GM18517 (cell line): ENCODE measurements at regions not wholly inside any gene's neighbourhood (a gene's known extent, or its start where the extent isn't known, plus 50 kb on each side); places are given as distances from the start of the nearest gene placed in this dataset.

Experiments
- ATAC-seq: cut with Tn5 transposase; IDR thresholded peaks from one replicate; pipeline ENCODE4 v1.9.1; 2021; ENCODE audit warnings: mild to moderate bottlenecking, moderate library complexity; ENCODE audit not compliant: unreplicated experiment

DNA sequence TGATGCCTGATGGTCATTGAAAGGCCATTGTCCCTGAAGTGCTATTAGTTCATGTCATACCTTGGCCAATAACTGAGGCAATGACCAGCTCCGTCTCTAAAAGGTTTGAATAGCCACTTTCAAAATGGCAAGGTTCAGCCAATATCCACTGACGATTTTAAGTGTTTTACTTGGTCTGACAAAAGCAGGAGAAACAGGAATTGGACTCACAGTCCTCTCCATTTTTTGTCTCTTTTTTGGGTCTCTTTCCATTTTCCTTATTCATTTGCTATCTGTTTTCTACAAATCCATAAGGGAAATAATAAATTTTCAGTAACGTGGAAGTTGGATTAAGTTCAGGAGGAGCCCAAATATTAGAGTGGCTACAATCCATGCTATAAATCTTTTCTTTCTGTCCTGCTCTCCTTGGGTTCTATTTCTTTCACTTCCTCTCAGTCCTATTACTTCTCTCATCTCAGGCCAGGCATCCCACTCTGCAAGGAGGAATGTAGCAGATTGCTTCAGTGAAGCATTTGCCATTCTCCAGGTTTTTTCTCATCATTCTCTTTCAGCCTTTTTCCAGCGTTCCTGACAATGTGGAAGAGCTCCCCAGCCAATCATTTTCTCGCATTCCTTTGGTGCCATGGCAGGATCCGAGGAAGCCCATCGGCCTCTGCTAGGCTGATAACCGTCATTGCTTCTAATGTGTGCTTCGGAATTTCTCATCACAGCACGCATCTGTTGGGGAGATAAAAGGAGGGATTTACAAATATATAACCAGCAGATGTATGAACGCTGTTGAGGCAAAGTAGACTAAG is 414.5 kb downstream of the ADGRL2 start:
- ATAC-seq: no peak

DNA sequence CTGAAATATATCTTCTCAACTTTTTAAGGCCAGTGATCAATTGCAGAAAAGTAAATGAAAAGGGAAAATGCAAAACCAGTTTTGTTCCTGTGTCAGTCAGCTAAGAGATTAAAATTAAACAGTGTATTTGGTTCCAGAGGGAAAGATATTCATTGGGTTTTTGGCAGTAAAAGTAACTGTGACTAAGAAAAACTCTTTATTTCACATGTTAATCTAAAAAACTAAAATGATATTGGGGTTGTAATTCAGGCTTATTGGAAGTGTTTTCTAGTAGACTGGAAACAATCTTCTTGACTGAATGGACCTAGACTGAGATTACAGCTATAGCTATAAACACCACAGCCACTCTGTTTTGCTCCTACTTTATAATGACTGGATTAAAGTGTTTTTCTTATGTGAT is 413.9 kb downstream of the ADGRL2 start:
- no peak for ATAC-seq

DNA sequence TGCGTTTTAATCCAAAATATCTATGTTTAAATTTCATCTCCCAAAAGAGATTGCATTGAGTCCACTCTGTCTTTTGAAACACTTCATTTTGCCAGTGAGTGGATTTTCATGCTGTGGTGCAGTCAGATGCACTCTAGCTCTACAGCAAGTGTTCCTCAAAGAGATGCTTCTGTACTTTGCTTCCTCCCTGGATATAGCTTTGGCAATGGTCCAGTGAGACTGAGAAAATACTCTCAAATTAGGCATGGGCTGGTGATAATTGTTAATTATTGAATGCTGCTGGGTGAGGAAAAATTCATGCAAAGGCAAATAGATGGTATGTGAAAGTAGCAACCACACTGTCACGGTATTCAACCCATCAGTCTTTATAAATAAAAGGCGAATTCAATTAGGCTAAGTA is 396.9 kb downstream of the ADGRL2 start:
- no peak for ATAC-seq

DNA sequence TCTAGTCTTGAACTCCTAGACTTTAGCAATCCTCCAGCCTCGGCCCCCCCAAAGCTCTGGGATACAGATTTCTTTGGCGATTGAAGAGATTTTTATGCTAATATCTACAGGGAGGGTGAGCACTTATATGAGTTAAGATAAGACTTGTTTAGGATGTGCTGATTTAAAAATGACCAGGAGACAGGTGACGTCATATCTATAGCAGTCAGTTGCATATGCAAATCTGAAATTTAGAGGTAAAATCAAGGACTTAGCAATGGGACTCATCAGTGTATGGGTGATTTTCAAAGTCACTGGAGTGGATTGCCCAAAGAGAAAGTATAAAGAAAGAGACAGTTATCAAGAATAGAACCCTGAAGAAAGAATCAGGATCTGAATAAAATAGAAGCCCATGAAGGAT is 394.5 kb downstream of the ADGRL2 start:
- ATAC-seq: no peak

DNA sequence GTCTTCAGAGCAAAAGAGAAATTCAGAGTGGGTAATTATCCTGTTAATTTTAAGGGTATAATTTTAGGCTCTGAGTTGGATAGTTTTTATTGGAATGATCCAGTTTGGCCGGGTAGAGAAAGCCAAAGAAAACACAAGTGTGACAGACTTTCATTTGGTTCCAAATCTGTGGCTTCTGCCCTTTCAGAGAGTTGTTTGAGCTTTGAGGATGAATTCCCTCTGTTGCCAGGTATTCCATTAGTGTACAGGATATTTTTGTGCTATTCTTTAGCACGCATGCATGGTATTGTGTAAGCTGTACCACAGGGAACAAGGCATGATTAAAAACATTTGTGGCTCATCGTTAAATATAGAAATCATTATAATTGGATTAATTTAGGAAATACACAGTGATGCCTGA is 384.4 kb downstream of the ADGRL2 start:
- ATAC-seq: no peak

DNA sequence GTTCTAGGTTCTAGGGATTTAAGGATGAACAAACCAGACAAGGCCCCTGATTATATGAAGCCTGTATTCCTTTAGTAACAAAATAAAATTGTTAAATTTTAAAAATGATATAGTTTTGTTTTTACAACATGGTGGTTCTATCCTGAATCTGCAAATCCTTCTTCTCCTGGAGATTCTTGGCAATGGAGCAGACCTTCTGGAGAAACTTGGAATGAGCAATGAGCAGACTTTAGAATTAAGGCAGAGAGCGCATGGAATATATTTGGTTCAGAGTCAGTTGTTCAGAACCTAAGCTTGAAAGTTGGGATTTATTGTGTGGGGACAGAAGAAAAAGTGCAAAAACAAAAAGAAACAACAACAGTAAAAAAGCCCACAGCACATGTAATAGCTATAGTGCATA is 381.1 kb downstream of the ADGRL2 start:
- no peak for ATAC-seq

DNA sequence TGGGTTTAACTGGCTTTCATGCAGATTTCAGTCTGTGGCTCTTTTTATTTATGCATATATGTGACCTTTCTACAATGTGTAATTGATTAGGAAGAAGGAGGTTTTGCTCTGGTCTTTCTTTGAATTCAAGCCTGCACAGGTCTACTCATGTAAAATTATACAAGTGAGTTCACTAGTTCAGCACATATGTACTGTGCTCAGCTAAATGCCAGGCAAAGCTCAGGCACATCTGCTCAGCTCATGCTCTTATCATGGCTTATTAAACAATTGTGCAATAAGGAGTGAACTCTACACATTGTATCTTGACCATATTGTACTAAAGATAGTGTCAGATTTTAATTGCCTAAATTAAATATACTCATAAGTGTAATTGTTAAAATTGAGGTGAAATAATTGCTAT is 378.4 kb downstream of the ADGRL2 start:
- no peak for ATAC-seq

DNA sequence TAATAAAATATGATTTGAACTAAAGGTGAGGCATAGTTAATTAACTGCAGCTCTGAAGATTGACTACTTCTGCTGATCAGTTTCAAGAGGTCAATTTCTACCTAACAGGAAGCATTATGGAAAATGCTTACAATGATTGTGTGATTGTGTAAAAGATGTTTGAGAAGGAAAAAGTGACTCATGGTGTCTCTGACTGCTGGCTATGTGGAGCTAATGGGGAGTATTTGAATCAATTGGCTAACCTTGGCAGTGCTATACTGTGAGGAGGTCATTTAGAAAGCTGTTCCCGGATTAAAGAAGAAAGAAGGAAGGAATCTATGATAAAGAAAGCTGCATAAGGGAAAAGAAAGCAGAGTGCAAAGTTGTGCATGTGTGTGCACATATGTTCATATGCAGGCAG is 376.5 kb downstream of the ADGRL2 start:
- ATAC-seq: no peak

DNA sequence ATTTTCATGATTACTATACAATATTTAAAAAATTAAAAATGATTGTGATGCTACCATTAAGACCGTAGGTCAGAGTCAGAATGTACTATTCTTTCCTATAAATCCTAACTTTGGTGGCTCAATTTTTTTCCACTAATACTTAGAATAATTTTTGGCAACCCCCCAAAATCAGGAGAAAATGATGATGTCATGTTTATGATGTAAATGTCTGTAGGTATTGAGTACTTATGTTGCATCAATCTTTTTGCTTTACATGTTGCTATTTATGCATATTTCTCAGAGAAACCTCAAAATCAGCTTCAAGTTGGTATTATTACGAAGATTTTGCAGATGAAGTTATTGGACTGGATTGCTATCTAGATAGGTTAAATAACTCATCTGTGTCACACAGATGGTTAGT is 371.2 kb downstream of the ADGRL2 start:
- ATAC-seq: no peak

DNA sequence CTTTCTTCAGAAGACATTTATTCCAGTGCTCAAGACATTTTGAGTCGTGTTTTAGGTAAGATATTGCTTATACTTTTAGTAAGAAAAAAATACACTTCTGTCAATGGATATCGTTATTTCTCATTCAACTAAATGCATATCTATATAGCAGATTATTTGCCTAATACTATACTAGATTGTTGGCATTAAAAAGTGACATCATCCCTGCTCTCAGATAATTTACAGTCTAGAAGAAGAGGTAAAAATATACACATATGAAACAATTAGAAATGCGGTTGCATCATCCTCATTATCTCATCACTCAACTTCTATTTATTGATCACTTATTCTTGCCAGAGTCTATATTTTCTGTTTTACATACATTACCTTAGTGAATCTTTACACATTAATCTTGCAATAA is 367.7 kb downstream of the ADGRL2 start:
- no peak for ATAC-seq

DNA sequence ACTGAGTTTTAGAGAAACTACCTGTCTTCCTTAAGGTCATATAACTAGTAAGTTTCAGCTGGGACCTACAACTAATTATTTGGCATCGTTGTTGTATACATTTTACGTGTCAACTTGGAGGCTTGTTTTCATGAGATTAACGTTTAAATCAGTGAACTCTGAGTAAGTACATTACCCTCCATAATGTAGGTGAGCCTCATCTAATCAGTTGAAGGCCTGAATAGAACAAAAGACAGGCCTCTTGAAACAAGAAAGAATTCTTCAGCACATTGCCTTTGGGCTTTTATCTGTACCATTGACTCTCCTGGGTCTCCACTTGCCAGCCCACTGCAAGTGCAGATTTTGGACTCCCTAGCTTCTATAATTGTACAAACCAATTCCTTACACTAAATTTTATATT is 364.6 kb downstream of the ADGRL2 start:
- no peak for ATAC-seq

DNA sequence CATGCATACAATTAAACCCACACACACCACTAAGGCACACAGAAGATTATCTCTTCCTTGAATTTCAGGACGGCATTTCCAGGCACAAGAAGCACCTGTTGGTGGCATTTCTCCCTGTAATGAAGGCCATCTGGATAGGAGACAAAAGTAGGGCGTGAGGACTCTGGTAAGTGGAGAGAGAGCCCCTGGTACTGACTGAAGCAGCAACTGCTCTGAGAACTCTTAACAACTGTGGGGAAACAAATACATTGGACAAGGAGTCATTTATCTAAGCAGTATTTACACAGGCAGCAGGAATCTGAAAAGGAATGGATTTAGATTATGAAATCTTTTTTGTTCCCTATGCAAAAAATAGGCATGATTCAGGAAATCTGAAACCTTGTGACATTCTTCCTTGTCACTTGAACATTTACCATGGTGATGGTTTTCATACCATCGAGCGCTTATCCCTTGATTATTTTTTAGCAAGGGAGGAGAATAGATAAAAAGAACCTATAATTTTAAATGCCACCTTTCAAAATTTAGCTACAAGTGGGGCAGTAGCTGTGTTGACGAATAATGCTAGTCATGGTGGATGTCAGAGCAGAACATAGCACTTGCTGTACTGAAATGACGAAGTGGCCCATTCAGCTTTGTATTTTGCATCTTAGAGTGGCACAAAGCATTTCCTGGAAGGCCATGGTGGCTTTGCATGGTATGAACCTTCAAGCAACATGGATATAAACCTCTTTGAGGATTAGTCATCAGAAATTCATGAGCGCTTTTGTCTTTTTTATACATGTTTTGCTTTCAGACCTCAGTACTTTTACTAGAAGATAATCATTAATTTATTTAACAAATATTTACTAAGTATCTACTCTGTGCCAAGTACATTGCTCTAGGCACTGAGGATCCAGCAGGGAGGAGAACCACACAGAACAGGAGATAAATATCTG is 362.0 kb downstream of the ADGRL2 start:
- no peak for ATAC-seq

DNA sequence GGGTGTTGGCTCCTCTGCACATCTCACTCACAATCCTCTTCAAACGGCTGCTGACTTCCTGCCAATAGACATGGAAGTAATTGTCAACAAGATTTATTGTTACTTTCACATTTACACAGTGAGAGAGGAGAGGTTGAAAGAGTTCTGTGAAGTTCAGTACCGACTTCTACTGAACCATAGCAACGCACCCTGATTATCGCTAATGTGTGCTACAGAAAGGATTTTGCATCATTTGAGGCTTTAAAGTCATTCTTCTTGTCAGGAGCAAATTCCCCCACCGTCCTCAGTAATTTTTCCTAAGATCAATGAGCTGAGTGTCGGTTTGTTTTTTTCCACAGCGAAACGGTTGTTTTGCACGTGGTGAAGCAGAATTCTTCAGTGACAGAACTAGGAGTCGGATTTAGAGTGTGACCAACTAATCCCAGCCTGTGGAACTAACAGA is 361.0 kb downstream of the ADGRL2 start:
- ATAC-seq: peak; percentile 74

DNA sequence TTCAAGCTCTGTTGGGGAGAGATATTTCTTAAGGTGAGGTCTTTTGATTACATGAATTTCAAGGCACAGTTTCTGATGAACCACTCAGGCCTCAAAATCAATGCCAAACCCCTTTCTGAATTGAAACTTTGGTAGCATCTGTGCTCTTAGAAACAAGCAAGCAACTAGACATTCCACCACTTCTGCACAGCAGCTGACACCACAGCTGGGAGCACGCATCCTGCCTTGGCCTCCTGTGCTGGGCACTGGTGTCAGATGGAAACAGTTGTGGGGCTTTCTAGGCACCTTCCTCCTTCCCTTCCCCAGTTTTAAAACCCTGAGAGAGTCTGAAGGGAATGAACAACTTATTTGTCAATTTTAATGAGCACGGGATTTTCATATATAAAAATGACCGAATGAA is 360.2 kb downstream of the ADGRL2 start:
- no peak for ATAC-seq

DNA sequence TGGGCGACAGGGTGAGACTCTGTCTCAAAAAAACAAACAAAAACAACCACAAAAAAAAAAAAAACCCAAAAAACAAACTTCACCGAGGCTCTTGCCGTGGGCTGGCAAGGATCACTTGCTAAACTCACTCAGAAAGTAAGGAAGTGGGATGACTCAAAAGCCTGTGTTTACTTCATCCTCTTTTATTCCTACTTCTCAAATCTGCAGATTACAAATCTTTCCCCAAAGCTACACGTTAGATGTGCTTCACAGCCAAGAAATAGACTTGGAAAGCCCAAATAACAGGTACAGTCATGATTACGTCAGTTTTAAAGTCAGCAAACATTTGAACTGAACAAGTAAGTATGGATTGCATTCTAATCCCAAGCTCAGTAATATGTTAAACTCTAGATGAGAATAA is 359.3 kb downstream of the ADGRL2 start:
- ATAC-seq: no peak

DNA sequence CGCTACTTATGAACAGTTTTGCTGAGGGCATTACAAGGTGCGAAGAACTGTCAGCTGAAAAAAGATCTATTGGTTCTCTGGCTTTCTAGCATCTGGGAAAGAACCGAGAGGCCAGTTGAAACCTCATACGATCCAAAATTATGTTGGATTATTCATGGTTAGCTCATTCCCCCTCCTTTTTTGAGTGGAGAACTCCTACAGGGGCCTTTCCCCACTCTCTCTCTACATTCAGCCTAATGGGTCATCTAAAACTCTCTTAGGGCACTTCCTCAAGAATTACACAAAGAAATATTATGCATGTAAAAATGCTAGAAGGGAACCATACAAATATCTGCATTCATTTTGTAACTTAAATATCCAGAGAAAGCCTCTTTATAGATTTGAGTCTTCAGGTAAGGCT is 358.2 kb downstream of the ADGRL2 start:
- no peak for ATAC-seq

DNA sequence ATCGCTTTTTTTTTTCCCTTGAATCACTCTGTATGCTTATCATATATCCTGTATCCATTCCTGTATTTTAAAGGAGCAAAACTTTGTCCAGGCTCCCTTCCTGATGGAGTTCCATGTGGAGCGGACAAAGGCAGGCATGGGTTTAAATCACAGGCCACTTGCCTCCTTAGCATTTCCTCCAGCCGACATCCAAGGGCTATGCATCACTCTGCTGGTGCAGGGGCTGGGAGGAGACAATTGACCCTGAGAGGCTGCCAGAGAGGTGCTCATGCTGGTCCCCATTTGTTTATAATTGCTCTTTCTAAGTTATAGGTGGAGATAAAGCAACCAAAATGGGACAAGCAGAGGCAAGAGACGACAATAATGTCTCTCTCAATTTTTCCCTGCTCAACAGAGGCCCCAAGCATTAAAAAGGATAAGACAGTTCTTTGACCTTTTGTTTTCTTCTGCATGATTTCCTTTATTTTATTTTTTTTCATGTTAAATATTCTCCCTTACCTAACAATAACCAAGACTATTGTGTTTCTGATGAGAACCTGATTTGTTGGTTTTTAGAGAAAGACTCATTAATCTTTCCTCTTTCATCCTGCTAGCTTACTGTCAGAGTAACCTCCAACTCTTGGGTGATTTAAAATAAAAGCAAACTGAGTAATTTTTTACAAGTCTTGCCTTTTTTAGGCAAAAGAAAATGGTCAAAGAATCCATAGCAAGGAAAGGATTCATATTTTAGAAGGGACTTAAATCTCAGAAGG is 353.7 kb downstream of the ADGRL2 start:
- ATAC-seq: no peak

DNA sequence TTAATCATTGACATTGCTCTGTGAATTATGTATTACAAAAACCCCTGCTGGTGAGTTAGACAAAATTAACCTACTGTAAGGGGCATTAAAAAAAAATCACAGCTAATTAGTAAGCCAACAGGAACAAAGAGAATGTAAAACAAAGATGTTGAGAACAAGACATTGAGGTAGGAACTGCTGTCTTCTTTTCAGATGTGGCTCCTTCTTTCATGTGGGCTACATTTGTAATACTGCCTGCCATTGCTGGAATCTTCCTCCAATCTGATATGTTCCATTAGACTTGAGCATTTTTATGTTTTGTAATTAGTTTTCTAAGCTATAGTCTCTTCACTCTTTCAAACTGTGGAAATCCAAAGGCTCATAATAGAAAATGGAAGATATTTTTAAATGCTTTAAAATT is 353.0 kb downstream of the ADGRL2 start:
- no peak for ATAC-seq

DNA sequence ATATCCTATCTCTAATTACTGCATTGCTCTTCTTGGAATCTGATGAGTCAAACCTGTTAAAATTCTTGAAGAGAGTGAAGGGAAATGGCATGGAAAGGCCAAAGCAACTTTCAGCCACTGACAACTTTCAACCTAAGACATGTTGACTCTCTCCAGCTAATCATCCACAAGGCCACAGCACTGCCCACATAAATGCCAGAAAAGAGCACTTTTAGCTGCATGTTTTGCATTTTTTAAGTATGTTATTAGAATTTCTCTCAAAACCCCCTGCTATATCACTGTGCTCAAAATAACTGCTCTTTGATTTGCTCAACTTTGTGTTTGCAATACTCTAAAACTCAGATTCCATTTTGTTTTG is 352.5 kb downstream of the ADGRL2 start:
- peak; percentile 67 for ATAC-seq

DNA sequence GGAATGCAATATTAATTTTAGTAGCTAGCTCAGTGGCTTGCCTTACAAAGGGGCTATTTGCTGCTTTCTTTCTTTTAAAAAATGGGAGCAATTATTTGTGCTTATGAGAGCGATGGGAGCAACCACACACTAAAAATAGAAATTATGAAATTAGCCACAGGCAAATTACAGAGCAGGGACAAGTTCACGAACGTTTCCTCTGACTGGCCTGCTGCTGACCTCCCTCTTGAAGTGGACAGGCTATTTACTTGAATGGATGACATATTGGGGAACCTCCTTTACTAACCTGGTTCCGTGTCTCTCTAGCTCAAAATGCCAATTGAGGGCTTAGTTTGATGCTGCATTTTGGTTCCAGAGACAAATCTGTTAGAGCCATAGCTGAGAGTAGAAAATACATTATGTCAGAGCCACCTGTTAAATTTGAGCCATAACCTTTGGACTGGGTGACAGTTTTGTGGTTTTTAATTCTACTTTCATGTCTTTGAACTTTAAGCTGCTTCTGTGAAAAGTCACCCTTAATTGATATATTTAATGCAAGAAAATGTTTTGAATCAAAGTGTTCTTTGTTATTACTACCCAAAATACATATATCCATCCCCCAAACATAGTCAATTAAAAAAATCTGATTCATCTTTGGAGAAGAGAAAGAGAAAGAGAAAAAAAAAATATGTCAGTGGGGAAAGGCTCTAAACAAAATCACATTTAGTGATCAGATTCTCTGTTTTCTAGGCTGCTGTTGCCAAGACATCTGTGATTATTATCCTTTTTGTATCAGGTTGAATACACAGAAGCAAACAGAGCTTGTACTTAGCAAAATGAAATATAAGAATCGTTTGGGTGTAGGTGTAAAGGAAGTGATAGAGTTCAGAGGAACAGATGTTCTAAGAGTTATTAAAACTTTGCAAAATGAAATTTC is 351.9 kb downstream of the ADGRL2 start:
- peak; percentile 79 for ATAC-seq
